ENCODE measurements at regions not wholly inside any gene's neighbourhood (a gene's known extent, or its start where the extent isn't known, plus 50 kb on each side); places are given as distances from the start of the nearest gene placed in this dataset.

GRCh38 chr10:29856295-29856694 lies 203.1 kb downstream of the JCAD start:
- H3K4me3 ChIP-seq (ENCODE audit: low read depth, low read length), result no peak overlapping the region
- no peak for TF ChIP-seq CTCF (IDR thresholded peaks at IDR 0.05; ENCODE audit: low read depth, low read length)

GRCh38 chr10:29853913-29854312 lies 205.5 kb downstream of the JCAD start:
- TF ChIP-seq CTCF (IDR thresholded peaks at IDR 0.05; ENCODE audit: low read depth, low read length), result no peak
- H3K4me3 ChIP-seq (ENCODE audit: low read depth, low read length), result no peak overlapping the region

DNA sequence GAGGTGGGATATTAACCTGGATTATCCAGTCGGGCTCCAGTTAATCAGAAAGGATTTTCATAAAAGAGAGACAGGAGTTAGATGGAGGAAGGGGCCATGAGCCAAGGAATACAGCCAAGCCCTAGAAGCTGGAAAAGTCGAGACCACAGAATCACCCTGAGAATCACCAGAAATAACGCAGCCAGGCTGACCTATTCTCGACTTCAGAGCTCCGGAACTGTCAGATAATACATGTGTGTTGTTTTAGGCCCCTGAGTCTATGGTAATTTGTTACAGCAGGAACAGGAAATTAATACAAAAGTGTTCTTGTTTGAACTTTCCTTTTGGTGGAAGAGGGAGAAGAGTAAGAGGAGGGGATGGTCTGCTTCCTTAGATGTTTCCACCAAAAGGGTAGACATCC lies 208.1 kb downstream of the JCAD start:
- no peak for TF ChIP-seq CTCF (IDR thresholded peaks at IDR 0.05; ENCODE audit: low read depth, low read length)
- no peak overlapping the region for H3K4me3 ChIP-seq (ENCODE audit: low read depth, low read length)

- no peak overlapping the region for H3K4me3 ChIP-seq (ENCODE audit: low read depth, low read length)
- no peak for TF ChIP-seq CTCF (IDR thresholded peaks at IDR 0.05; ENCODE audit: low read depth, low read length)
Measured at GRCh38 chr10:29850371-29850770, 209.0 kb downstream of the JCAD start.

GRCh38 chr10:29849886-29850285 lies 209.5 kb downstream of the JCAD start:
- peak overlapping the region; percentile 52 for H3K4me3 ChIP-seq (ENCODE audit: low read depth, low read length)
- TF ChIP-seq CTCF (IDR thresholded peaks at IDR 0.05; ENCODE audit: low read depth, low read length), result no peak

GRCh38 chr10:29849126-29849833 lies 210.1 kb downstream of the JCAD start:
- peak overlapping the region; percentile 52 for H3K4me3 ChIP-seq (ENCODE audit: low read depth, low read length)

More at GRCh38 chr10:29849126-29849833, 210.1 kb downstream of the JCAD start:
- no peak for TF ChIP-seq CTCF (IDR thresholded peaks at IDR 0.05; ENCODE audit: low read depth, low read length)

Measured in WI38 (cell line).